ENCODE measurements at regions not wholly inside any gene's neighbourhood (a gene's known extent, or its start where the extent isn't known, plus 50 kb on each side); places are given as distances from the start of the nearest gene placed in this dataset.

- TF ChIP-seq, protein P1, sequence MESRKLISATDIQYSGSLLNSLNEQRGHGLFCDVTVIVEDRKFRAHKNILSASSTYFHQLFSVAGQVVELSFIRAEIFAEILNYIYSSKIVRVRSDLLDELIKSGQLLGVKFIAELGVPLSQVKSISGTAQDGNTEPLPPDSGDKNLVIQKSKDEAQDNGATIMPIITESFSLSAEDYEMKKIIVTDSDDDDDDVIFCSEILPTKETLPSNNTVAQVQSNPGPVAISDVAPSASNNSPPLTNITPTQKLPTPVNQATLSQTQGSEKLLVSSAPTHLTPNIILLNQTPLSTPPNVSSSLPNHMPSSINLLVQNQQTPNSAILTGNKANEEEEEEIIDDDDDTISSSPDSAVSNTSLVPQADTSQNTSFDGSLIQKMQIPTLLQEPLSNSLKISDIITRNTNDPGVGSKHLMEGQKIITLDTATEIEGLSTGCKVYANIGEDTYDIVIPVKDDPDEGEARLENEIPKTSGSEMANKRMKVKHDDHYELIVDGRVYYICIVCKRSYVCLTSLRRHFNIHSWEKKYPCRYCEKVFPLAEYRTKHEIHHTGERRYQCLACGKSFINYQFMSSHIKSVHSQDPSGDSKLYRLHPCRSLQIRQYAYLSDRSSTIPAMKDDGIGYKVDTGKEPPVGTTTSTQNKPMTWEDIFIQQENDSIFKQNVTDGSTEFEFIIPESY (IDR thresholded peaks at IDR 0.05): no peak
- TF ChIP-seq FOXA1 (IDR thresholded peaks at IDR 0.05) (no peak), JUND (IDR thresholded peaks at IDR 0.05) (no peak)
Measured at GRCh38 chr13:29948244-29948643, 97.8 kb upstream of the UBL3 start.

Measured in liver (tissue), 2 donors.